D341Med (cell line): ENCODE measurements at regions not wholly inside any gene's neighbourhood (a gene's known extent, or its start where the extent isn't known, plus 50 kb on each side); places are given as distances from the start of the nearest gene placed in this dataset.
A peak's percentile ranks its signal among the peaks of the same experiment; 100 is the strongest.

Experiments
- DNase-seq: peaks from one replicate; pipeline ENCODE4 v3.0.0; 2012; ENCODE audit warnings: low spot score

- no peak for DNase-seq
Observed at GRCh38 chr1:239322369-239322768, 64.0 kb upstream of the CHRM3 start.

GRCh38 chr1:239321877-239322276 lies 64.5 kb upstream of the CHRM3 start:
- DNase-seq = no peak

DNA sequence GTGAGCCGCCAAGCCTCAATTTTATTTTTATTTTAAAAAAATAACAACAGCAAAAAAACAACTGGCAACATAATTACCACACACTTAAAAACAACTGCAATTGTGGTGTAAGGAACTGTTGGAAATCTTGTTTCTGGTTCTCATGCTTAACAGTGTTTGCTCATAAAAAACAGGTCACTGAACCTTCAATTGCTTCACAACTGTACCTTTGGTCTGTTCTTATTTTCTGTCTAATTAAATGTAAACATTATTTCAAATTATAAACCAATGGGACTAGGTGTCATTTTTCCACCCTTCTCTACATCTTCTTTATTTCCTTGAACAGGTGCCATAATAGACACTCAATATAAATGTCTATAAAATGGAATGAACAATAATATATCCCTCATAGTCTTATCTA lies 68.4 kb upstream of the CHRM3 start:
- DNase-seq = no peak

GRCh38 chr1:239315631-239316217 lies 70.6 kb upstream of the CHRM3 start:
- DNase-seq = no peak

GRCh38 chr1:239311331-239311730 lies 75.0 kb upstream of the CHRM3 start:
- no peak for DNase-seq

DNA sequence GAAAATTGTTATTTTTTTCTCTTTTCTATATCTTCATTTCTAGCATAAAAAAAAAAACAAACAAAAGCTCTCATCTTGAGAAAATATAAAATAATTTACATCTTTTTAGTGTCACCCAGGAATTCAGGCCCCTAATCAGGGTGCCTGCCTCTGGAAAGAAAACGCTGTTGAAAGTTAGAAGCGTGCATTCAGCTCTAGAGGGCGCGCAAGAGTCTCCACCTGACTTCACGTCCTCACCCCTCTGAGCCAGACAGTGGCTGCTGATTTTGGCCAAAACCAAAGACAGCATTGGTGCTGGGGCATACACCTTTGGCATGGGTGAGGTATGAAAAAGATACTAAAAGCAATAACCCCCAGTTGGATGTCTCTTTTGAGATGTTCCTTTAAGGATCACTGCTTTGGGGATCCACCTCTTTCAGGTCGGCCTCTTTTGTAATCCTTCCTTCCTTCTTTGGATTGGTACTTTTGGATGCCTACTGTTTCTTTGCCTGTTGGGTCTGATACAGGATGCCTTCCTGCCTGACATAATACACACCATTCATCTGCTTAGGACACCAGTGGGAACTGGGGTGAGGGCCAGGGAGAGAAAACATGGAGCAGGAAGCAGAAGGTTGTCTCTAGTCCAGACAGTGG lies 77.6 kb upstream of the CHRM3 start:
- DNase-seq = peak; percentile 53

DNA sequence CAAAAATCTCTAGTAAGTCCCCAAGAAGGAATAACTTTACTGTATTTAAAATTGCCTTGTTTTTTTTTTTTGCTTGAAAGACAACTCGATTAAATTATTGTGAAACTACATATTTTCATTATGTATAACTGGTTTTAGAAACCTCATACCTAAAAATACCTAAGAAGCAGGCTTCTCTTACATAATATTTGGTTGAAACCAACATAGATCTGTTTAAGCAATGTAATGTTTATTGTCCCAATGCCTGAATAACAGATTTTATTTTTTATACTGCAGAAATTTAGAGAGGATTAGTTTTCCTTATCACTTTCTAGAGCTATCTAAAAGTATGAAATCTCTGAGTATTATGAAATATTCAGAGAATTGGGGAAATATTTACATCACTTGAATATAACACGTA lies 78.5 kb upstream of the CHRM3 start:
- DNase-seq = no peak

GRCh38 chr1:239306426-239306825 lies 79.9 kb upstream of the CHRM3 start:
- DNase-seq = no peak

- DNase-seq = no peak
Observed at GRCh38 chr1:239303289-239303688, 83.1 kb upstream of the CHRM3 start.

DNA sequence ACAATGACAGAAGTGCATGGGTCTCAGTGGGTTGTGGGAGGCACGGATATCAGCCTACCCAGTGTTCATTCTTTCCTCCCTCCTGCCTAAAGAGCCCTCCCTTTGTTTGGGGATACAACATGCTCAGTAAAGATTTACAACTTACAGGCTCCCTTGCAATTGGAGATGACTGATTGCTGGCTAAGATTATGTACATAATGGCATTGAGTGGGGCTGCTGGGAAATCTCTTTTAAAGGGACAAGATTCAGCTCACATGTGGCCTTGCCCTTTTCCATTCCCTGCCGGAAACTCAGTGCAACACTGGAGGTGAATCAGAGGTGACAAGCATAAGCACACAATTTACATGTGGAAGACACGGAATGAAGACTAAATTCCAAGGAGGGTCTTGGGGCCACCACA lies 83.7 kb upstream of the CHRM3 start:
- no peak for DNase-seq

- no peak for DNase-seq
Observed at GRCh38 chr1:239301251-239301650, 85.1 kb upstream of the CHRM3 start.

DNA sequence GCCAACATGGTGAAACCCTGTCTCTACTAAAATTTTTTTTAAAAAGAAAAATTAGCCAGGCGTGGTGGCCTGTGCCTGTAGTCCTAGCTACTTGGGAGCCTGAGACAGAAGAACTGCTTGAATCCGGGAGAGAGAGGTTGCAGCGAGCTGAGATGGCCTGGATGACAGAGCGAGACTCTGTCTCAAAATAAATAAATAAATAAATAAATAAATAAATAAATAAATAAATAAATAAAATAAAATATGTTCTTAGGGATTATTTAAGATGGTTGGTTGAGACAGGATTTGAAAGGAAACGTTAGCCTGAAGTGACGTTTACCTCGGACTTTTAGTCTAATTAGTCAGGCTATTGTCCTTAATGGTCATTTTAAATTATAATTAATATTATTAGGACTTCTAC lies 88.5 kb upstream of the CHRM3 start:
- DNase-seq = no peak

GRCh38 chr1:239293350-239294110 lies 92.8 kb upstream of the CHRM3 start:
- DNase-seq = no peak

DNA sequence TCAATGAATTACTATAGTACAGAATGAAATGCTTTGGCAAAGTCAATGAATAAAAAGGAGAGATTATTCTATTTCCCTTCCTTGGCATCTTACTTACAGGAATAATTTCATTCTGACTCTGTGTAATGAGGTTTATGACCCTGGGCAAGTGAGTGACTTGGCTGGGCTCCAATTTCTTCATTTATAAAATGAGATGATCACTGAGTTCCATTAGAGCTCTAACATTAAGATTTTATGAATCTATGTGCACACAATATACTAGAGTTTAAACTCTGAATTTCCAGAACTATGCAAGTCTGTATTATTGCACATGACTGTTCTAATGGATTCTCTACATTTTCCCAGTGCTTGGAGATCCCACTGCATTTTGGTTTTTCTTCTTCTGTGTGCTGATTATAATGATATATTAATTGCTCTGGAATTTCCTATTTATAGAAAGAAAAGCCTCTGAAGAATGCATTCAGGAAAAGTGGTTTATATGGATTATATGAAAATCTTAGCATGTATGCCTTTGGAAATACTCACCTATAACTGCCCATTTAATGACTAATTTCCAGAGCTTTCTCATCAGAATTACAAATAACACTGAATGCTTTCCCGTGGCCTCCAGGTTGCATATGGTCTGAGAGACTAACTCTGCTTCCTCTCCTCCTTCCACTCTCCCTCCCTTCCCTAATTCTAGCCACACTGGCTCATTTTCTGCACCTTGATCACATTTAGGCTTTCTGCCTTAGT lies 97.4 kb upstream of the CHRM3 start:
- no peak for DNase-seq

GRCh38 chr1:239287296-239287695 lies 99.1 kb upstream of the CHRM3 start:
- no peak for DNase-seq

GRCh38 chr1:239283216-239283615 lies 103.2 kb upstream of the CHRM3 start:
- DNase-seq = no peak

DNA sequence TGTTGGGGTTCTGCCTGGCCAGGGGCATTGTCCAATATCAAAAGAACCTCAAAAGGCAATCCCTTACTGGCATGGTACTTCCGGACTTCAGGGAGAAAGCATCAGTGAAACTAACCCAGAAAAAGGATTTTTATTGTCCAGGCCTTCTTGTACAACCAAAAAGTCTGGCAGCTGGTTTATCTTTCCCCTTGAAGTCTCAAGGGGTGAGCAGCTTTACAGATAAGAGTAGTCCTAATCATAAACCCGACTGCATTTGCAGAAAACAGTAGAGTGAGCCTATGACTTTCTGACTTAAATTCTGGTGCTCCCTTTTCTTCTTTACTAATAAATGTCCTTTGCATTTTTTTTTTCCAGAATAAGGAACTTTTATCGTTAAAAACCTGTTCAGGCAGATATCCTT lies 104.0 kb upstream of the CHRM3 start:
- no peak for DNase-seq

DNA sequence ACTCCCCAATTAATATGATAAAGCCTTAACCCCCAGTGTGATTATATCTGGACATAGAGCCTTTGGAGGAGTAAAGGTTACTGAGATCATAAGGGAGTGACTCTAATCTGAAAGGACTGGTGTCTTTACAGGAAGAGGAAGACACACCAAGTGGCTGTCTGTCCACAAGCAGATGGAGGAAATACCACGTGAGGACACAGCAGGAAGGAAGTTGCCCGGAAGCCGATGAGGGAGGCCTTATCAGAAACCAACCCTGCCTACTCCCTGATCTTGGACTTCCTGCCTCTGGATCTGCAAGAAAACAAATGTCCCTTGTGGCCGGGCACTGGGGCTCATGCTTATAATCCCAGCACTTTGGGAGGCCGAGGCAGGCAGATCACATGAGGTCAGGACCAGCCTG lies 110.3 kb upstream of the CHRM3 start:
- no peak for DNase-seq

DNA sequence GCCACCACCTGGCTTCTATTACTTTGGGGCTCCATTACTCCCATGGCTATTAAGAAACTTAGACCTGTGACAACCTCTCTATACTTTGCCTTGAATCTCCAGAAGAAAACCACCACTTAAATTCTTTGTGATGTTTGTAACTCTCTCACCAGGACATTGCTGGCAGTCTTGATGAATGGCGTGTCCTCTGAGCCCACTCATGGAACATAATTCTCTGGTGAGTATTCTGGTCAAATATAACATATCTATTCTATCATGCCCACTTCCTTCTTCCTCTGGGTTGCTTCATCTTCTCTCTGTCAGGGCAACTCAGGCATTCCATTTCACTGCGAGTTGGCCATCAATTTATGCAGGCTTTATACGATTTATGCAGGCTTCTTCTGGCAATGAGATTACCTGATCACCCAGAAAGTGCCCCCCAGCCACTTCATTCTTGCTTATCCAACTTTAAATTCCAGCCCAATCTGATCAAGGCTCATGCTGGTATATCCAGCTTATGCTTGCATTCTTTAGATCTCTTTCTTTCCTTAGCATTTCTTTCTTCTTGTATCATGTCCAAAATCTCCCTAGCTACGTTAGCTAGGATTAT lies 112.0 kb upstream of the CHRM3 start:
- no peak for DNase-seq

DNA sequence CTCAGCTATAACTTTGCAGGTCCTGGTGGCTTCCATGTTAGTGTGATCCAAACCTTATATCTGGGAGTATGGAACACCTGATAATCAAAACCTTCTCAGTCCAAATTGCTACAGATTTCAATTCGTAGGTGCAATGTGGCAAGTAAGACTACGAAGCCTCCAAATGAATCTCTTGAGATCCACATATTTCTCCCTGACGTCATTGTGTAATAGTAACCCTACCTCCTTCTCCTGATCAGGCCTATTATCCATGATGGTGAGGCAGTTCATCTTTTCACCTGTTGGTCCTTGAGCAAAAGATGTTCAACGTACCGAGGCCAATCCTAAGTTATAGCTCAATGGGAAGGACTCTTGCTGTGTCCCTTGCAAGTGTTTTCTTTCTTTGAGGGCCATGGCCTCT lies 115.9 kb upstream of the CHRM3 start:
- DNase-seq = no peak

DNA sequence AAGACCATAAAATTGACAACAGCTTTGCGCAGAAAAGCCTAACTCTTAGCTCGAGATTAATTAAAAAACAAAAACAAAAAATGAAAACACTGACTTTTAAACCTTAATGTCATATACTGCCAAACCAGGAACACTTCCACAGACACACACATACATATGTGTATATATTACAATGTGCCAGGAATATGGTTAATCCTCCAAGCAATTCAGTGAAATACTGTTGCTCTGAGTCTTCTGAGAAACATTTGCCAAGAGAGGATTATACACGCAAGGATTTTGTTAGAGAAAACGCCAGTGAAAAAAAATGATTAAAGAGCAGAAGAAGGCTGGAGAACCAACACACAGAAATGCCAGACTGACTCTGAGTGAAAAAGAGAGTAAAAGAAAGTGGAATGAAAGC lies 116.7 kb upstream of the CHRM3 start:
- no peak for DNase-seq

- no peak for DNase-seq
Observed at GRCh38 chr1:239268941-239269340, 117.4 kb upstream of the CHRM3 start.

GRCh38 chr1:239268007-239268406 lies 118.4 kb upstream of the CHRM3 start:
- no peak for DNase-seq
